Spleen (tissue), 7 donors: ENCODE measurements at regions not wholly inside any gene's neighbourhood (a gene's known extent, or its start where the extent isn't known, plus 50 kb on each side); places are given as distances from the start of the nearest gene placed in this dataset.

ENCODE experiments used
- CTCF ChIP-seq, 11 experiments: fragments of 200-600 bp in 7 of 11; fragments of 450-650 bp in 4 of 11; sonication (generic) in 4 of 11; IDR thresholded peaks in 8 of 11; conservative IDR thresholded peaks in 3 of 11; 1 replicate in 7 of 11; 2 replicates in 4 of 11; pipeline versions ENCODE4 v1.4.0 to v1.8.0; 2016 to 2021; ENCODE audit warnings: antibody characterized with exemption in 11 of 11, inconsistent platforms in 4 of 11, mild to moderate bottlenecking in 1 of 11
- POLR2A ChIP-seq, 3 donors: fragments of 450-650 bp; IDR thresholded peaks; one replicate each; pipeline ENCODE4 v1.5.1; 2017; ENCODE audit warnings: antibody characterized with exemption in 3 of 3, mild to moderate bottlenecking in 1 of 3
- POLR2AphosphoS5 ChIP-seq, 3 donors: sonication (generic); formaldehyde crosslinking; IDR thresholded peaks; one replicate each; pipeline ENCODE4 v1.5.1; 2017; ENCODE audit warnings: antibody characterized with exemption in 3 of 3
- donor health status: DM: no; HTN: no; CAD: no; lungs with moderate emphysema.
- donor health status: DM: no; HTN: no; CAD: no.
- donor health status: DM: no; HTN: no; CAD: no.

GRCh38 chr3:14253707-14254382 lies 75.2 kb downstream of the LSM3 start:
- TF ChIP-seq CTCF (IDR thresholded peaks at IDR 0.05 in 8 of 11, conservative IDR thresholded peaks at IDR 0.05 in 3 of 11), result no peak
- no peak for TF ChIP-seq POLR2AphosphoS5 (IDR thresholded peaks at IDR 0.05)
- no peak for TF ChIP-seq POLR2A (IDR thresholded peaks at IDR 0.05)
